HG03025 (cell line): ENCODE measurements at regions not wholly inside any gene's neighbourhood (a gene's known extent, or its start where the extent isn't known, plus 50 kb on each side); places are given as distances from the start of the nearest gene placed in this dataset.

Experiments used
- ATAC-seq: cut with Tn5 transposase; IDR thresholded peaks from one replicate; pipeline ENCODE4 v1.9.1; 2021; ENCODE audit warnings: mild to moderate bottlenecking, moderate library complexity; ENCODE audit not compliant: unreplicated experiment, low FRiP score

DNA sequence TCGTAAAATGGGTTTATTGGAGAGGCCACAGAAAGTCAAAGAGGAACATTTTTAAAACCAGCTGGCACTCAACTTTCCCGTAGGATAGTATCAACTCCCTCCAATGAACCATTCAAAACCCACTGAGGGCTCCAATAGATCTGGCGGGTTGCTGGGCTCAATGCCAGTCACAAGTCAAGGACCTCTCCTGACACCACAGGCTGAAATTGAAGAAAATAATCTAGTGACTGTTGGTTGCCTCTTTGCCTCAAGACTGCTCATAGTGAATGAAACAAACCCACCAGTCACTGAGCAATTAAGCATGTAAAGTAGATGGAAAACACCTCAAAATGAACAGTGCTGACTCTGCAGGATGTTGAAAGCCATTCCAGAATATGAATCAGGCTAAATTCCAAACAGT is 500.6 kb upstream of the AGTR1 start:
- no peak for ATAC-seq

- ATAC-seq, result no peak
Measured at GRCh38 chr3:148202386-148202785, 495.3 kb upstream of the AGTR1 start.

DNA sequence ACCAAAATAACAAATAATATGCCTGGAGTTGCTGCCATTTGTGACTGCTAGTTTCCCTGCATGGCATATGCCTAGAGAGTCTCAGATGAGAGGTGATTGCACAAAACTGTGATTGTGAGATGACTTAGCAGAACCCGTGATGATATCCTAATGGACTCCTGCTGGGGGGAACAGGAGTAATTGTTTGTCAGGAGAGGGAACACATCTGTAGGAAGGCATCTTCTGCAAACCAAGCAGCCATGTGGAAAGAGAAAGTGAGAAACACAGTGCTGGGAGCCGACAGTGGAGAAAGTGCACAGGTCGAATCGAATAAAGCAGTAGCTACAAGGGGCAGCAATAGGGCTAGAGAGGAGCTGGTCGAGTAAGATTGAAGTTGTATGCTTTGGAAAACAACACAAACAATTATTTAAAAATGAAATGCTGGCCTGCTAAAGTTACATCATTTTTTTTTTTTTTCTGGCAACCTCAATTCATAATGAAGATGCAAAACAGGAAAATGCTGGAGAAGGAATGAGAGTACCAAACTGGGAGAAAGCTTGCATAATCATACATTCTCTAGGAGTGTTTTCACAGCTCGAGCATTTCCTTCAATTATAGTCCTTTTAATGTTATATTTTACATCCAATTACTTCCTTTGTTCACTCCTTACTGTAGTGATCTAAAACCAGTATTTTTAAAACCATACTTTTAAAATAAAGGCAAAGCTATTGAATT is 494.2 kb upstream of the AGTR1 start:
- ATAC-seq, result no peak

DNA sequence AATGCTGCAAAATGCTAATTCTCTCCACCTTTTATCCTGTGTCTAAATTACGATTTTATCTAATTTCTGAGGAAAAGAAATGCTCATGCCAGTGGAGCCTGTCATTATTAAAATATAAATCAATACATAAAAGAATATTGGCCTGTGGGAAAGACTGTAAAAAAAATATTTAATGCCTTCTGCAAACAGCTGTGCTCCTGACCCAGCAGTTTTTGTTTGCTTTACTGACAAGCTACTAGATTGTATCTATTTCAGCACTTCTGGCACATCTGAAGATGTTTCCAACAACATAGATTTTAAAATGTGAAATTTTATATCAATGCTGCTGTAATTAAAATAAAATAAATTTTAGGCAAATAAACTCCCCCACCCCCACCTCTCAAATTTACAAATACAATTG is 493.6 kb upstream of the AGTR1 start:
- no peak for ATAC-seq

- no peak for ATAC-seq
Measured at GRCh38 chr3:148205977-148206376, 491.7 kb upstream of the AGTR1 start.

DNA sequence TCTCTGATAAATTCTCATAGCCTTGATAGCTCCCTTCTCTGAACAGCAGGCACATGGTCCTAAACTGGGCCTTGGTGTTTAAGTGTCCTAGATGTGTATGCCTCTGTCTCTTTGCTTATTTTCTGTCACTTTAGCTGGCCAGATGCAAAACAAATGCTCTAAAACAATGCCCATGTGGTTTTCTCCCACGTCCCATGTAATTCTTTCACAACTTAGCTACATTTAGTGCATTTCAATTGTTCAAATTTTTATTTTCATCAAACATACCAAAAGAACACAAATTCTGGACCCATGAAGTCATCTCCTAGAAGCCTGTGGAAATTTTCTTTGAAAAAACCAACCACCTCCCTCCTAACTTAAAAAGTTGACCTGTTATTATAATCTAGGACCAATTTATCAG is 491.3 kb upstream of the AGTR1 start:
- no peak for ATAC-seq

GRCh38 chr3:148208975-148209374 is 488.7 kb upstream of the AGTR1 start:
- no peak for ATAC-seq

GRCh38 chr3:148211725-148212124 is 486.0 kb upstream of the AGTR1 start:
- no peak for ATAC-seq

DNA sequence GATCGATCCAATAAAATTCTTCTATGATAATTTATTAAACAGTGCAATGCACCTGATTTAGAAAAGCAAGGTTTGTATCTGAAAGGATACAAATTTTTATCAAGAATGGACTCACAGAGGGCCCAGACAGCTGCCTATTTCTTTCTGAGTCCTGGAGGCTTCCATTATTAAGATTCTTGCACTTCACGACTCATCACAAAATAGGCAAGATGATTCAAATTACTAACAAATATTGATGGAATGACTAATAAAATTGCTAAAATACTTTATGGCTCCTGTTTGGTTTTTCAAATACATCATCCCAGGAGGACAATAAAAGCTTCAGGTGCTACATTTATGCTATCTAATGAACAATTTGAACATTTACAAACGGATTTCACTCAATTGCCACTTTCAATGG is 483.0 kb upstream of the AGTR1 start:
- no peak for ATAC-seq

GRCh38 chr3:148217317-148217716 is 480.4 kb upstream of the AGTR1 start:
- ATAC-seq, result no peak

GRCh38 chr3:148218222-148218621 is 479.5 kb upstream of the AGTR1 start:
- no peak for ATAC-seq

DNA sequence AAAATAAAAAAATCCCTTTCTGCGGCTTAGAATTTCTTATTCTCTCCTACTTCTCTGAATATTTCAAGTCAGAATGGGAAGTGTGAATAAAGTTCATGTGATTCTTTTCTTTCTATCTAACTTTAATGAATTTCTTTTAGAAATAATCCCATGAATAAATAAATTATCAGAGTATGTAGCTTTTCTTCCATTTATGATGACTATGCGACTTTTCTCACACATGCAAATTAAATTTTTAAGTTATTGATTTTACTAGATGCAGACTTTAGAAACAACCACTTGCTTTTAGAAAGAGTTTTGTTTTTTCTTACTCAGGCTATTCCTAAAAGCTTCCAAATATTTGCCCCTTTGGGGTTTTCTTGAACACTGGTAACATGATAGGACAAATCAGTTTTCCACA is 477.7 kb upstream of the AGTR1 start:
- ATAC-seq, result no peak

DNA sequence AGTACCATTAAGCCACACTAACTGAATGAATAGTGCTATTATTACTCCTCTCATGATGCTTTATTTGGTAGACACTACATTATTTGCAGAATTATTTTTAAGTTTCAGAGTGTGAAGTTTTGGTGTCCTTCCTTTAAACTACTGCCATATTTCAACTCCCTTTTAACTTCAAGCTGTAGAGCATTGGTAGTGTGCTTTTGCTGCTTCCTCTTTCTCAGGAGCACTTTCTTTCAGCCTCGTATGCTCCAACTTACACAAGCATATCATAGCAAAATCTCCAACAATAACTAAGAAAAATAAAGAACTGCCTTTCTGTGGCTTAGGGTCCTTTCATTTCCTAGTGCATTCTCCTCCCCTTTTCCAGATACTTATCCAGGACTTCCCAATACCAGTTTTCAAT is 476.4 kb upstream of the AGTR1 start:
- no peak for ATAC-seq

GRCh38 chr3:148223266-148223665 is 474.4 kb upstream of the AGTR1 start:
- ATAC-seq, result no peak

GRCh38 chr3:148226246-148226645 is 471.5 kb upstream of the AGTR1 start:
- ATAC-seq, result no peak

DNA sequence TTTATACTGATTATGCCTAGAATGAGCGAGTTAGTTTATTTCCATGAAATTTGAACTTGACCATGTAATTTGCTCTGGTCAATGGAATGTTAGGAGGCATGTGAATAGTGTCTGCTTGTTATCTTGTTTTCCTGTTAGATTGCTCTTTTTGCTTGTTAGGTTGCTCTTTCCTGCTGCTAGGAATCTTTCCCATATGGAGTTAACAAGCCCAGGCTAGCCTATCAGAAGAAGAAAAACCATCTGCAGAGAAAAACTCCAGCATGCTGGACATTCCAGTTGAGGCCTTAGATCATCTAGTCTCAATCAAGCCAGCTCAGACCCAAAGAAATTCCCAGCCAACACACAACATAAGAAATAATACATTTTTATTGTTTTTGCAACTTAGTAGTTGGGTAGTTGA is 470.2 kb upstream of the AGTR1 start:
- no peak for ATAC-seq

DNA sequence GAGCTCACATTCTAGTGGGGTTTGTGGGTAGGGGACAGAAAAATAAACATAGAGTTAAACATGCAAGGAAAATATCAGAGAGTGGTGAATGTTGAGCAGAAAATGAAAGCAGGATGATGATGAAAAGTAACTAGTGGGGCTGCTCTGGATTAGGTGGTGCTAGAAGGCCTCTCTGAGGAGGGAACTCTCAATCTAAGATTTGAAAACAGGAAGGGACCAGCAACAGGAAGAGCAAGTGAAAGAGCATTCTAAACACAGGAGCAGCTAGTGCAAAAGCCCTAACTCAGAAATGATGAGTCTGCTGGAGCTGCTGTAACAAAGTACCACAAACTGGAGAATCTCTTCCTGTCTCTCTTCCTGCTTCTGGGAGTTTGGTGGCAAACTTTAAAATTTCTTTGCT is 468.6 kb upstream of the AGTR1 start:
- peak; percentile 75 for ATAC-seq

- ATAC-seq, result no peak
Measured at GRCh38 chr3:148230473-148230872, 467.2 kb upstream of the AGTR1 start.

DNA sequence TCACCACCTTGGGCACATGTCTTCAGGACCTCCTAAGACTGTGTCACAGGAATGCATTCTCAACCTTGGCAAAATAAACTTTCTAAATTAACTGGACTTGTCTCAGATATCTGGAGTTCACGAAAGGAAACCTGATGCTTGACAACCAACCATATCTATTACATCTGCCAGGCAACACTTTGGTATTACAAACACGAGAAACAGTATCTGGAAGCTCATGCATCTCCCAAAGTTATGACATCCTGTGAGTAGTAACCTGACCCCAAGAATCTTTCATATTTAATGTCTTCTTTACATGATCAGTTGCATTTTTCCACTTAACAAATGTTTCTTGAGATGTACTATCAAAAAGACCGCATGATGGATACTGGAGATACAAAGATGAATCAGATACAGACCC is 465.3 kb upstream of the AGTR1 start:
- no peak for ATAC-seq

- ATAC-seq, result no peak
Measured at GRCh38 chr3:148233403-148233802, 464.3 kb upstream of the AGTR1 start.

DNA sequence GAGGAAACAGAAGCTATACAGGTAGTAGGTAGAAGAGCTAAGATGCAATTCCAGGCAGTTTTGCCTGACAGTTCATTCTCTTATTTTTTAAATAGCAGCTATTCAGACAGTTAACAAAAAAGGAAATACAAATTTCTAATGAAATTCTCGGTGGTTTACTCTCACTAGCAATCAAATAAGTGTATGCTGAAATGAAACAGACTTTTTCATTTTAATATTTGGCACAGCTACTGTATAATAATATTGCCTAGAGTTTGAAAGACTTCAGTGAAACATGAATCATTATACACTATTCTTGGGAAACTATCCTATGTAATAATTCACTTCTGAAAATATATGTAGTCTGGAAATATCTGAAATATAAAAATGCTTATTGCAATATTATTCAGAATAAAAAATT is 463.2 kb upstream of the AGTR1 start:
- ATAC-seq, result no peak

GRCh38 chr3:148235566-148235965 is 462.1 kb upstream of the AGTR1 start:
- no peak for ATAC-seq

GRCh38 chr3:148238421-148238821 is 459.3 kb upstream of the AGTR1 start:
- no peak for ATAC-seq
